GM23338 (cell line): ENCODE measurements at regions not wholly inside any gene's neighbourhood (a gene's known extent, or its start where the extent isn't known, plus 50 kb on each side); places are given as distances from the start of the nearest gene placed in this dataset.

Source experiments
- ATAC-seq: fragments of 200-7000 bp; cut with Tn5 transposase; 3 replicates; pipeline ENCODE4 v1.9.1; 2020
- DNase-seq: peaks from one replicate; pipeline ENCODE4 v3.0.0-alpha.2; 2015; ENCODE audit warnings: low spot score
- H2AFZ ChIP-seq: fragments of 200-600 bp; sonication (generic); 2 replicates; pipeline ENCODE4 v1.8.0; 2016; ENCODE audit warnings: antibody characterized with exemption, mild to moderate bottlenecking, moderate library complexity
- H3F3A ChIP-seq: fragments of 200-600 bp; sonication (generic); replicated peaks from 2 replicates; pipeline ENCODE4 v1.8.0; 2017; ENCODE audit warnings: antibody characterized with exemption, mixed run types, low read depth
- H3K27ac ChIP-seq: fragments of 200-600 bp; sonication (generic); 2 replicates; pipeline ENCODE4 v1.6.1; 2016; ENCODE audit warnings: low read depth
- H3K27me3 ChIP-seq: fragments of 200-600 bp; sonication (generic); 2 replicates; pipeline ENCODE4 v1.8.0; 2016; ENCODE audit warnings: mild to moderate bottlenecking, mixed run types, moderate library complexity; ENCODE audit not compliant: insufficient read depth
- H3K36me3 ChIP-seq: fragments of 200-600 bp; sonication (generic); 2 replicates; pipeline ENCODE4 v1.8.0; 2016; ENCODE audit warnings: mild to moderate bottlenecking; ENCODE audit not compliant: insufficient read depth
- H3K4me1 ChIP-seq: fragments of 200-600 bp; sonication (generic); 2 replicates; pipeline ENCODE4 v1.8.0; 2016; ENCODE audit warnings: mild to moderate bottlenecking, moderate library complexity; ENCODE audit not compliant: insufficient read depth
- H3K4me2 ChIP-seq: fragments of 200-600 bp; sonication (generic); 2 replicates; pipeline ENCODE4 v1.7.1; 2017; ENCODE audit warnings: mixed run types
- H3K4me3 ChIP-seq: fragments of 200-600 bp; sonication (generic); 2 replicates; pipeline ENCODE4 v1.6.1; 2016; ENCODE audit warnings: mixed run types
- H3K79me2 ChIP-seq: fragments of 200-600 bp; sonication (generic); replicated peaks from 2 replicates; pipeline ENCODE4 v1.8.0; 2017; ENCODE audit warnings: mild to moderate bottlenecking; ENCODE audit not compliant: insufficient read depth
- H3K9me2 ChIP-seq: fragments of 200-600 bp; sonication (generic); 2 replicates; pipeline ENCODE4 v1.8.0; 2017; ENCODE audit not compliant: insufficient read depth
- H4K20me1 ChIP-seq: fragments of 200-600 bp; sonication (generic); replicated peaks from 2 replicates; pipeline ENCODE4 v1.8.0; 2017; ENCODE audit warnings: mild to moderate bottlenecking; ENCODE audit not compliant: insufficient read depth
- H3K27ac Mint-ChIP-seq: 2 replicates; pipeline ENCODE4 v1.8.0; 2020; ENCODE audit warnings: inconsistent platforms, mild to moderate bottlenecking, moderate library complexity, mixed read lengths
- H3K27me3 Mint-ChIP-seq: 3 replicates; pipeline ENCODE4 v1.8.0; 2022; ENCODE audit warnings: low read depth, mild to moderate bottlenecking, moderate library complexity, mixed read lengths, inconsistent platforms; ENCODE audit not compliant: insufficient read depth, poor library complexity
- H3K36me3 Mint-ChIP-seq: 3 replicates; pipeline ENCODE4 v1.8.0; 2021; ENCODE audit warnings: low read depth, mild to moderate bottlenecking, inconsistent platforms, moderate library complexity, mixed read lengths
- H3K4me1 Mint-ChIP-seq: 3 replicates; pipeline ENCODE4 v1.8.0; 2020; ENCODE audit warnings: mild to moderate bottlenecking, inconsistent platforms, mixed read lengths
- H3K4me3 Mint-ChIP-seq: 3 replicates; pipeline ENCODE4 v1.8.0; 2021; ENCODE audit warnings: moderate library complexity, mild to moderate bottlenecking, inconsistent platforms, mixed read lengths
- H3K9me3 Mint-ChIP-seq: 3 replicates; pipeline ENCODE4 v1.8.0; 2020; ENCODE audit warnings: moderate library complexity, mild to moderate bottlenecking, inconsistent platforms, mixed read lengths
- CREB1 ChIP-seq: fragments of 250-450 bp; sonication (Bioruptor Pico); IDR thresholded peaks from 2 replicates; pipeline ENCODE4 v1.5.0; 2020; ENCODE audit warnings: low read depth, mild to moderate bottlenecking, moderate library complexity
- EZH2 ChIP-seq: fragments of 200-600 bp; sonication (generic); IDR thresholded peaks from one replicate; pipeline ENCODE4 v1.8.0; 2017; ENCODE audit warnings: antibody characterized with exemption, mild to moderate bottlenecking, low read depth; ENCODE audit not compliant: unreplicated experiment
- EZH2phosphoT487 ChIP-seq: fragments of 200-600 bp; sonication (generic); IDR thresholded peaks from one replicate; pipeline ENCODE4 v1.8.1; 2018; ENCODE audit warnings: antibody characterized with exemption; ENCODE audit not compliant: unreplicated experiment
- JUNB ChIP-seq: IDR thresholded peaks from one replicate; pipeline ENCODE4 v1.6.1; 2016; ENCODE audit warnings: antibody characterized with exemption; ENCODE audit not compliant: unreplicated experiment
- NANOG ChIP-seq: IDR thresholded peaks from 2 replicates; pipeline ENCODE4 v1.6.1; 2016; ENCODE audit warnings: antibody characterized with exemption, borderline replicate concordance
- POLR2AphosphoS5 ChIP-seq: IDR thresholded peaks from 2 replicates; pipeline ENCODE4 v1.6.1; 2016; ENCODE audit warnings: antibody characterized with exemption, low read depth
- ZNF114 ChIP-seq: fragments of 250-450 bp; sonication (Bioruptor Pico); IDR thresholded peaks from 2 replicates; pipeline ENCODE4 v1.5.0; 2020; ENCODE audit warnings: mild to moderate bottlenecking, moderate library complexity
- ZNF331 ChIP-seq: fragments of 250-450 bp; sonication (Bioruptor Pico); IDR thresholded peaks from 2 replicates; pipeline ENCODE4 v1.5.0; 2020; ENCODE audit warnings: low read depth, mild to moderate bottlenecking, moderate library complexity
- TF ChIP-seq, protein P1 (sequence below): fragments of 250-450 bp; sonication (Bioruptor Pico); IDR thresholded peaks from 2 replicates; pipeline ENCODE4 v1.5.0; 2020; ENCODE audit warnings: mild to moderate bottlenecking, moderate library complexity
- TF ChIP-seq, protein P2 (sequence below), 2 experiments: fragments of 200-600 bp in 1 of 2; sonication (generic) in 1 of 2; conservative IDR thresholded peaks; 2 replicates each; pipeline versions ENCODE4 v1.5.1 to v1.6.1; 2016 to 2017; ENCODE audit warnings: antibody characterized with exemption in 2 of 2, low read depth in 2 of 2, mild to moderate bottlenecking in 2 of 2, moderate library complexity in 1 of 2

DNA sequence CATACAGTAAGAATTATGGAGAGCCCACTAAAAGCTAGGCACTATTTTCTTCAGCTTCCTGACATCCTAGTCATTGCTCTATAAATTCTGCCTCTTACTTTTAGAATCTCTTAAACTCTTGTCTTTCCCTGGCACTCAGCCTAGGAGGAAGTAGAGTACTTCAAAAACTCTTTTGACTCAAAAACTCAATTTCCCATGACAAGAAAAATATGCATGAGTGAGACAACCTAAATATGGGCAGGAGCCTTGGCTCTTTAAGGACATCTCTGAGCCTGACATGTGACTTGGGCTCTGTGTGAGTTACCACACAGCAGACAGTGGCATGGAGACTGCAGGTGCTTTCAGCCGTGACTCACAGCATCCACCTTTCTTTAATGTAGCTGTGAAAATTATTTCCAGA is 97.5 kb upstream of the CCDC179 start (continued):
- TF ChIP-seq, protein P1, sequence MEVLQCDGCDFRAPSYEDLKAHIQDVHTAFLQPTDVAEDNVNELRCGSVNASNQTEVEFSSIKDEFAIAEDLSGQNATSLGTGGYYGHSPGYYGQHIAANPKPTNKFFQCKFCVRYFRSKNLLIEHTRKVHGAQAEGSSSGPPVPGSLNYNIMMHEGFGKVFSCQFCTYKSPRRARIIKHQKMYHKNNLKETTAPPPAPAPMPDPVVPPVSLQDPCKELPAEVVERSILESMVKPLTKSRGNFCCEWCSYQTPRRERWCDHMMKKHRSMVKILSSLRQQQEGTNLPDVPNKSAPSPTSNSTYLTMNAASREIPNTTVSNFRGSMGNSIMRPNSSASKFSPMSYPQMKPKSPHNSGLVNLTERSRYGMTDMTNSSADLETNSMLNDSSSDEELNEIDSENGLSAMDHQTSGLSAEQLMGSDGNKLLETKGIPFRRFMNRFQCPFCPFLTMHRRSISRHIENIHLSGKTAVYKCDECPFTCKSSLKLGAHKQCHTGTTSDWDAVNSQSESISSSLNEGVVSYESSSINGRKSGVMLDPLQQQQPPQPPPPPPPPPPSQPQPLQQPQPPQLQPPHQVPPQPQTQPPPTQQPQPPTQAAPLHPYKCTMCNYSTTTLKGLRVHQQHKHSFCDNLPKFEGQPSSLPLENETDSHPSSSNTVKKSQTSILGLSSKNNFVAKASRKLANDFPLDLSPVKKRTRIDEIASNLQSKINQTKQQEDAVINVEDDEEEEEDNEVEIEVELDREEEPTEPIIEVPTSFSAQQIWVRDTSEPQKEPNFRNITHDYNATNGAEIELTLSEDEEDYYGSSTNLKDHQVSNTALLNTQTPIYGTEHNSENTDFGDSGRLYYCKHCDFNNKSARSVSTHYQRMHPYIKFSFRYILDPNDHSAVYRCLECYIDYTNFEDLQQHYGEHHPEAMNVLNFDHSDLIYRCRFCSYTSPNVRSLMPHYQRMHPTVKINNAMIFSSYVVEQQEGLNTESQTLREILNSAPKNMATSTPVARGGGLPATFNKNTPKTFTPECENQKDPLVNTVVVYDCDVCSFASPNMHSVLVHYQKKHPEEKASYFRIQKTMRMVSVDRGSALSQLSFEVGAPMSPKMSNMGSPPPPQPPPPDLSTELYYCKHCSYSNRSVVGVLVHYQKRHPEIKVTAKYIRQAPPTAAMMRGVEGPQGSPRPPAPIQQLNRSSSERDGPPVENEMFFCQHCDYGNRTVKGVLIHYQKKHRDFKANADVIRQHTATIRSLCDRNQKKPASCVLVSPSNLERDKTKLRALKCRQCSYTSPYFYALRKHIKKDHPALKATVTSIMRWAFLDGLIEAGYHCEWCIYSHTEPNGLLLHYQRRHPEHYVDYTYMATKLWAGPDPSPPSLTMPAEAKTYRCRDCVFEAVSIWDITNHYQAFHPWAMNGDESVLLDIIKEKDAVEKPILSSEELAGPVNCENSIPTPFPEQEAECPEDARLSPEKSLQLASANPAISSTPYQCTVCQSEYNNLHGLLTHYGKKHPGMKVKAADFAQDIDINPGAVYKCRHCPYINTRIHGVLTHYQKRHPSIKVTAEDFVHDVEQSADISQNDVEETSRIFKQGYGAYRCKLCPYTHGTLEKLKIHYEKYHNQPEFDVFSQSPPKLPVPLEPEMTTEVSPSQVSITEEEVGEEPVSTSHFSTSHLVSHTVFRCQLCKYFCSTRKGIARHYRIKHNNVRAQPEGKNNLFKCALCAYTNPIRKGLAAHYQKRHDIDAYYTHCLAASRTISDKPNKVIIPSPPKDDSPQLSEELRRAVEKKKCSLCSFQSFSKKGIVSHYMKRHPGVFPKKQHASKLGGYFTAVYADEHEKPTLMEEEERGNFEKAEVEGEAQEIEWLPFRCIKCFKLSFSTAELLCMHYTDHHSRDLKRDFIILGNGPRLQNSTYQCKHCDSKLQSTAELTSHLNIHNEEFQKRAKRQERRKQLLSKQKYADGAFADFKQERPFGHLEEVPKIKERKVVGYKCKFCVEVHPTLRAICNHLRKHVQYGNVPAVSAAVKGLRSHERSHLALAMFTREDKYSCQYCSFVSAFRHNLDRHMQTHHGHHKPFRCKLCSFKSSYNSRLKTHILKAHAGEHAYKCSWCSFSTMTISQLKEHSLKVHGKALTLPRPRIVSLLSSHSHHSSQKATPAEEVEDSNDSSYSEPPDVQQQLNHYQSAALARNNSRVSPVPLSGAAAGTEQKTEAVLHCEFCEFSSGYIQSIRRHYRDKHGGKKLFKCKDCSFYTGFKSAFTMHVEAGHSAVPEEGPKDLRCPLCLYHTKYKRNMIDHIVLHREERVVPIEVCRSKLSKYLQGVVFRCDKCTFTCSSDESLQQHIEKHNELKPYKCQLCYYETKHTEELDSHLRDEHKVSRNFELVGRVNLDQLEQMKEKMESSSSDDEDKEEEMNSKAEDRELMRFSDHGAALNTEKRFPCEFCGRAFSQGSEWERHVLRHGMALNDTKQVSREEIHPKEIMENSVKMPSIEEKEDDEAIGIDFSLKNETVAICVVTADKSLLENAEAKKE (CRISPR knock-in tag), result no peak
- no peak for TF ChIP-seq JUNB
- TF ChIP-seq EZH2phosphoT487, result no peak
- no peak for TF ChIP-seq ZNF114 (CRISPR knock-in tag)
- TF ChIP-seq POLR2AphosphoS5, result no peak
- no peak for TF ChIP-seq EZH2
- no peak for TF ChIP-seq CREB1 (CRISPR knock-in tag)

DNA sequence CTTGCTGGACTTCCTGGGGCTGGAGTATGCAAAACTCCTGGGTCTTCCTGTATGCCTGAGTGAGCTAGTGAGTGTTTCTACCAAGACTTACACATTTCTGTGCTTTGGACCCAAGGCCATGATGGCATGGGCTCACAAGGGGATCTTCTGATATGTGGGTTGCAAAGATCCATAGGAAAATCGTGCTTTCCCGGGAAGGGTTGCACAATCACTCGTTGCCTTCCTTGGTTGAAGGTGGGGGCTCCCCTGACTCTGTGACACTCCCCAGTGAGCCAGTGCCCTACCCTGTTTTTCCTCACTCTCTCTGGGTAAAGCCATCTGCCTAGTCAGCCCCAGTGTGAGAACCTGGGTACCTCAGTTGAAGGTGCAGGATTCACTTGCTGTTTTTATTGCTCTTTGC is 114.0 kb upstream of the CCDC179 start:
- Histone ChIP-seq H3K4me1 (no peaks in the 10 kb centered on the region), H3K27ac (no peak overlapping the region), H3F3A (no peaks in the 10 kb centered on the region), H3K9me2 (no peaks in the 10 kb centered on the region), H3K36me3 (no peaks in the 10 kb centered on the region), H3K79me2 (no peaks in the 10 kb centered on the region), H3K4me2 (no peak overlapping the region), H4K20me1 (no peaks in the 10 kb centered on the region), H3K4me3 (no peak overlapping the region), H2AFZ (no peak overlapping the region), H3K27me3 (no peaks in the 10 kb centered on the region)
- Mint-ChIP-seq H3K4me3 (no peak overlapping the region), H3K4me1 (no peaks in the 10 kb centered on the region), H3K9me3 (peaks cover 26% of the 10 kb centered on the region), H3K27me3 (no peaks in the 10 kb centered on the region), H3K36me3 (peaks cover 11% of the 10 kb centered on the region), H3K27ac (no peak overlapping the region)
- DNase-seq (no peak), ATAC-seq (no peak)
- TF ChIP-seq EZH2phosphoT487 (no peak), ZNF114 (CRISPR knock-in tag) (no peak), NANOG (no peak), ZNF331 (CRISPR knock-in tag) (no peak), JUNB (no peak)
- TF ChIP-seq, protein P2, sequence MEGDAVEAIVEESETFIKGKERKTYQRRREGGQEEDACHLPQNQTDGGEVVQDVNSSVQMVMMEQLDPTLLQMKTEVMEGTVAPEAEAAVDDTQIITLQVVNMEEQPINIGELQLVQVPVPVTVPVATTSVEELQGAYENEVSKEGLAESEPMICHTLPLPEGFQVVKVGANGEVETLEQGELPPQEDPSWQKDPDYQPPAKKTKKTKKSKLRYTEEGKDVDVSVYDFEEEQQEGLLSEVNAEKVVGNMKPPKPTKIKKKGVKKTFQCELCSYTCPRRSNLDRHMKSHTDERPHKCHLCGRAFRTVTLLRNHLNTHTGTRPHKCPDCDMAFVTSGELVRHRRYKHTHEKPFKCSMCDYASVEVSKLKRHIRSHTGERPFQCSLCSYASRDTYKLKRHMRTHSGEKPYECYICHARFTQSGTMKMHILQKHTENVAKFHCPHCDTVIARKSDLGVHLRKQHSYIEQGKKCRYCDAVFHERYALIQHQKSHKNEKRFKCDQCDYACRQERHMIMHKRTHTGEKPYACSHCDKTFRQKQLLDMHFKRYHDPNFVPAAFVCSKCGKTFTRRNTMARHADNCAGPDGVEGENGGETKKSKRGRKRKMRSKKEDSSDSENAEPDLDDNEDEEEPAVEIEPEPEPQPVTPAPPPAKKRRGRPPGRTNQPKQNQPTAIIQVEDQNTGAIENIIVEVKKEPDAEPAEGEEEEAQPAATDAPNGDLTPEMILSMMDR (conservative IDR thresholded peaks at IDR 0.05; ENCODE audit: low read depth in 2 of 2), result no peak
